HG02943 (cell line): ENCODE measurements at regions not wholly inside any gene's neighbourhood (a gene's known extent, or its start where the extent isn't known, plus 50 kb on each side); places are given as distances from the start of the nearest gene placed in this dataset.

Experiments
- ATAC-seq: cut with Tn5 transposase; IDR thresholded peaks from one replicate; pipeline ENCODE4 v1.9.1; 2021; ENCODE audit warnings: mild to moderate bottlenecking, low read depth, moderate library complexity; ENCODE audit not compliant: unreplicated experiment

- no peak for ATAC-seq
Measured at GRCh38 chr21:16169102-16169511, 439.3 kb downstream of the USP25 start.

DNA sequence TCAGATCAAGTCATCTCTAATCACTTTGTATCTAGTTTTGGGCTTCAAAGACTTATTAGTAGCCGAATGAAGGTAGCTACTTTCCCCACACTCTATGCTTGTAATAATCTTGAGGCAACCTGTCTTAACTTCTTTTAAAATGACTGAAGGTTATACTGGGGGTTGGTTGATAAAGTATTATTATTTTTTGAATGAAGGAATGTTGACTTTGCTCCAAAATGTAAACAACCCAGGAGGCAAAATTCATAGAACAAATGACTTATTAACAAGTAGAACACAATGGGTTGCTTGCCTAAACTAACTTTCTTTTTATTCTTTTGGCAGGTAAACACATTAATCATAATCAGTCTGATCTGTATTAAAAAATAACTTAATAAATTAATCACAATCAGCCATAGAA, 440.0 kb downstream of the USP25 start:
- ATAC-seq = no peak

- no peak for ATAC-seq
Measured at GRCh38 chr21:16176570-16176969, 446.8 kb downstream of the USP25 start.

- no peak for ATAC-seq
Measured at GRCh38 chr21:16177532-16177931, 447.8 kb downstream of the USP25 start.

- no peak for ATAC-seq
Measured at GRCh38 chr21:16179773-16180172, 450.0 kb downstream of the USP25 start.

DNA sequence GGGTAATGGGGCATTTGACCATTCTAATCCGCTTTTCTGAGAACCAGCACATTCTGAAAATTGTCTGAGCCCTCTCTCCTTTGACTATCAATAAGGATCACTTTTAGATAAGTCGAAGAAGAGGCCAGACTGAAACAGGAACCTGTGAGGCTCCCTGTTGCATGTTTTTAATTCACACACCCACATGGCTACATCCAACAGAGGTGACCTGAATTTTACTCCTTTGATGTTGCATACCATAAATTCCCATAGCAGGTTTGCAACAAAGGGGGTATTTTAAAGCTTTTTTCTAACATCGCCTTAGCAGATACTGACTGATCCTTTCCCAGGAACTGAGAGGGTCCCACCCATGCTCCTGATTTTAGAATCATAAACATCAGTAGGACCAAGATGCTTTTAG, 450.8 kb downstream of the USP25 start:
- no peak for ATAC-seq

DNA sequence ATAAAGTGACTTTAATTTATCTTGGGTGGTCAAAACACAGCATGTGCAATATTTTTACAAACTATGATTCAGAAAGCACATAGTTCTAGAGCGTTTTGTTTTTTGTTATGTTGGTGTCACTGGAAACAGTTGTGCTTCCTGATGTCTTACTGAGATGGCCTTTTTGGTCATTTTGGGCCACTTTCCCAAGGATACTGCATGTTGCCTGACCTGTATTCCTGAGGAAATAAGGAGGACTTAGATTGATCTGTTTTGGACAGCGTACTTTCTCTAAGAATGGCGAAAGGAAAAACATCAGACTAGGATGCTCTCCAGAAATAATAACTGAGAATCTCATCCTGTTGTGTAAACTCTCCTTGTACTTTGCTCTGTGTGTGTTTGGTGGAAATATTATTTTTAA, 451.2 kb downstream of the USP25 start:
- ATAC-seq = no peak

- ATAC-seq = no peak
Measured at GRCh38 chr21:16185766-16186165, 456.0 kb downstream of the USP25 start.

- no peak for ATAC-seq
Measured at GRCh38 chr21:16186742-16187141, 457.0 kb downstream of the USP25 start.

DNA sequence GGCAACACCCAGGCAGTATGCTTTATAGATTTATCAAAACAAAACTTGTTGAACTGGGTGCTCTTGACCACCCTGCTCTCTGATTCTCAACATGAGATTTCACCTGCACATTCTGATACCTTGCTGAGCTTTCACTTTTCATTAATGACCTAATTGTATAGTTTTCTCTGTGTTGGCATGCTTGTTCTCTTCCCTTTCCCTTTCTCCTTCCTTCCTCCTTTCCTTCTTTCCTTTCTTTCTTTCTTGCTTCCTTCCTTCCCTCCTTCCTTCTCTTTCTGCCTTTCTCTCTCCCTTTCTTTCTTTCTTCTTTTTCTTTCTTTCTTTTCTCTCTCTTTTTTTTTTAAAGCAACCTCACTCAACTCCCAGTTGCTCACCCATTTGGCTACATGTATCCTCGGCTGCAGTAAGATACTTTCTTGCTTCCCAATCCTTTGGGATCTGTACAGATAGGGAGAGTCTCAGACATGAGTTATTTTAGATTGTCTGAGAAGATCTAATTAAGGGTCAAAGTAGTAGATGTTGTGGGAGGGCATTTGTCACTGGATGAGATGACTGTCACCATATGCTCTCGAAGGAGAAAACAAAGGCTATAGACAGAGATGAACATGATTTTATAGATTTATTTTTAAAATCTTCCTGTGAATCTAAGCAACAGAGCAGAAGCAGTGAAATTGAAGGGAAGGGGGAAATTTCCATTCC, 458.0 kb downstream of the USP25 start:
- ATAC-seq = no peak

DNA sequence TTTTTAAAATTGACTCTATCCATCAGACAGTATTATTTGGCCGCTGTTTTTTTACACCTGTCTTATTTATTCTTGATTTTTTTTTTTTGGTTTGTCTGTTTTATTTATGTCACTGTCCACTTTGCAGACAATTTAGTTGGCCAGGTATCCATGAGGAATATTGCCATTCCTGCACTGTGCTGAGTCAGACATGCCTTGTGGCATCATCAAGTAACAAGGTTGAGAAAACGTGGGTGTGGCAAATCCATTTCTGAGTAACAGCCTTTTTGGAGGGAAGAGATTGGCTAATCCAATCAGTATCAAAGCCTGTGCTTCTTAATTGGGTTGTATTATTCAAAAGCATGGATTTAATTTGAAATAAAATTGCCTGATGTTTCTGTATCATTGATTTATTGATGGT, 463.1 kb downstream of the USP25 start:
- ATAC-seq = no peak

DNA sequence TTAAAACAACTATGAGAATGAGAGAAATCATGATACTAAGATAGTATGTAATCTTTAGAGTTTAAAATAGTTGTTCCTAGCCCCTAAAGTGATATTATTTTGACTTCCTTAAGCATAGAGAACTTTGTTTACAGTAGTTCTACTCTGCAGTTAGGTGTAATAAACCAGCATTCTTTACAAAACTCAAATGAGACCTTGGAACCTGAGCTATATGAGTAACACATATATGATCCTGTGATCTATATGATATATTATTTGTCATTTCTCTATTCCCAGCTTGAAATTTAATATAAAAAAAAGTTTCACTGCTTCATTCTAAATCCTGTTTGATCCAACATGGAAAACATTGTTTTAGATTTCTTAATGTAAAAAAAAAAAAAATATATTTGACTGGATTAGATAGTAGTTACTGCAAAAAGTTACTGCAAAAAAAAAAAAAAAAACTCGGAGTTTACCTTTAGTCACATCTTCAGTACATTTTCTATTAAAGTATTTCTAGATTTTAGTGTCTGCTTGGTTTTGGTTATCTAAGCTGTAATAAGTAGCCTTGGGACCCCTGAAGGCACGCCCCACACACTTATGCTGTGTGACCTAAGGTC, 463.8 kb downstream of the USP25 start:
- no peak for ATAC-seq

DNA sequence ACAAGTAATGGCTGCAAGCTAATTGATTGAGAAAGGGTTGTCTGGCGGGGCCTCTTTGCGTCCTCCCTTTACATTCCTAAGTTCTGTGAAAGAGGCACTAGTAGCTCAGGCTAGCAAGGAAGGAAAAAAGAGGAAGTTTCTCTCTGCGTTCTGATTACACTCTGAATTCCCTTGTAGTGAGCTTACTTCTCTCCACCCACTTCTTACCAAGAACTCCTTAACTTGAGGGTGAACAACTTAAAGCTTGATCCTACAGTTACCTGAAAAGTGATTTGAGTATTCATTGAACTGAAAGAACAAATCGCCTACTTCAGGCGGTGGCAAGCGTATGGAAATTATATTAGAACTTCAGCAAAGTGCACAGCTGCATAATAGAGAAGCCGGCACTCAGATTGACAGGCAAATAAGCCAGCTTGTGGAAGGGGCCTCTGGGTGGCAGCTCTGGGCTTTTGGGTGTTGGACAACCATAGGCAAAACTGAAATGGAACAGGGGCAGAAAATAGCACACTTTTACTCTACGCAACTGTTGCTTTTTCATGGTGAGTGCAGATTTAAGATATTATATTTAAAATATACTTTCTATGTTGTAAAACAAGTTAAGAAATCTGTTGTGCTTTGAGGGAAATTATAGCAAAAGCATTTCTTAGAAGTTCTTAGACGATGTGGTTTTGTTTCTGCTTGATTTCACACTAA, 464.5 kb downstream of the USP25 start:
- no peak for ATAC-seq

GRCh38 chr21:16194788-16195537, 465.2 kb downstream of the USP25 start:
- no peak for ATAC-seq

- ATAC-seq = no peak
Measured at GRCh38 chr21:16195538-16195910, 465.7 kb downstream of the USP25 start.

DNA sequence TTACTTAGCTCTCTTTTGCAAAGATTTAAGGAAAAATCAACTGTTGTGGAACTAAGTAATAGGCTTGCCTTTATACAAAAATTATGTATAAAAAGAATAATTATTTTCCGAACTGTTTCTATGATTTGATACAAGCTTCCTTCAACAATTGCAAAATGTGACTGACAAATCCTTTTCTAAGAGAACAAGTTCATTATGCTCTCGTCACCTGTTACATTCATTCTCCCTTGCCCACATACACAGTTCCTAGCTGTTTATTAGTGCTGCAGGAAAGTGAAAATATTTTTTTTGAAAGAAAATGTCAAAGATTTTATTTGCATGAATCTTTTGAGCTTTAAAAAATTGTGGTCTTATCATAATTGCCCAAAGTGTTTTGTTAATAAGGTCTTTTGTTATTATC, 466.2 kb downstream of the USP25 start:
- no peak for ATAC-seq

GRCh38 chr21:16198546-16198945, 468.8 kb downstream of the USP25 start:
- ATAC-seq = no peak

- ATAC-seq = no peak
Measured at GRCh38 chr21:16199539-16199938, 469.8 kb downstream of the USP25 start.

- no peak for ATAC-seq
Measured at GRCh38 chr21:16201718-16202117, 471.9 kb downstream of the USP25 start.

- ATAC-seq = no peak
Measured at GRCh38 chr21:16205527-16205926, 475.7 kb downstream of the USP25 start.
